ENCODE measurements at regions not wholly inside any gene's neighbourhood (a gene's known extent, or its start where the extent isn't known, plus 50 kb on each side); places are given as distances from the start of the nearest gene placed in this dataset.

DNA sequence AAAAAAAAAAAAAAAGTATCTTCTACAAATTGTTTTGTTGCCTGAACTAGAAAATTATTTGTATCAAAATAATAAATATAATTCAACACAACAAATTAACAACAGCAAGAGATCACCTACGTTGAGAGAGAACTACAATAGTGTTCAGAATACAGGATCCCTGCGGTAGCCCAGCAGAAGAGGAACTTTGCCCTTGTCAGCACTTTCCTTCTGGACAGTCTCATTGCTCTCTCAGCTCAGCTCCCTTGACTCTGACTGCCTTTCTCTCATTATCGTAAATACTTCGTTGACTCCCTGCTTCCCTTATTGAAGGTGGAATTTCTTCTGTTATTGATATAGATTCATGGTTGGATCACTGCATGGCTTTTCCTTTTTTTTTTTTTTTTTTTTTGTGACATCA, 469.5 kb upstream of the VSTM2A start:
- TF ChIP-seq CTCF (IDR thresholded peaks at IDR 0.05; ENCODE audit: low read length) (no peak), EZH2 (optimal IDR thresholded peaks at IDR 0.05; ENCODE audit: low read depth, low read length) (no peak), EZH2phosphoT487 (IDR thresholded peaks at IDR 0.05; ENCODE audit: low read length) (no peak)

All from MM.1S (cell line).